HEK293 (cell line): ENCODE measurements at regions not wholly inside any gene's neighbourhood (a gene's known extent, or its start where the extent isn't known, plus 50 kb on each side); places are given as distances from the start of the nearest gene placed in this dataset.

ENCODE experiments used
- CTCF ChIA-PET: fragments of 350-600 bp; formaldehyde crosslinking; extraction: SDS; loops from one replicate; lab custom pipeline; 2021; ENCODE audit warnings: antibody characterized with exemption; lab: Yijun Ruan, JAX
- POLR2A ChIA-PET: fragments of 300-600 bp; formaldehyde crosslinking; extraction: SDS; loops from one replicate; lab custom pipeline; 2020; ENCODE audit warnings: antibody characterized with exemption, inconsistent platforms; lab: Yijun Ruan, JAX
- H3K27ac ChIP-seq: fragments of 200-500 bp; sonication (Bioruptor generic); 2 replicates; pipeline ENCODE4 v1.5.1; 2014; ENCODE audit warnings: low read depth, low read length, control low read depth, inconsistent platforms; ENCODE audit errors: extremely low read depth
- H3K36me3 ChIP-seq, 2 experiments: fragments of 200-500 bp in 1 of 2; sonication (Bioruptor generic) in 1 of 2; 1 replicate in 1 of 2; 2 replicates in 1 of 2; pipeline ENCODE4 v1.5.1; 2014 to 2017; ENCODE audit warnings: inconsistent platforms in 2 of 2, low read length in 2 of 2; ENCODE audit not compliant: control insufficient read depth in 2 of 2, insufficient read depth in 1 of 2
- H3K4me1 ChIP-seq: fragments of 200-500 bp; sonication (Bioruptor generic); 2 replicates; pipeline ENCODE4 v1.5.1; 2014; ENCODE audit warnings: mild to moderate bottlenecking, low read length, inconsistent platforms; ENCODE audit not compliant: control insufficient read depth, insufficient read depth
- H3K4me3 ChIP-seq: 2 replicates; pipeline ENCODE4 v1.5.1; 2011; ENCODE audit warnings: low read depth, mild to moderate bottlenecking, control low read depth, low read length, moderate library complexity
- H3K9me3 ChIP-seq: fragments of 200-500 bp; sonication (Bioruptor generic); 2 replicates; pipeline ENCODE4 v1.5.1; 2014; ENCODE audit warnings: low read depth, low read length, inconsistent platforms; ENCODE audit not compliant: control insufficient read depth, insufficient read depth
- MYNN ChIP-seq: fragments of 450-650 bp; formaldehyde crosslinking; IDR thresholded peaks from 2 replicates; pipeline ENCODE4 v1.5.1; 2016; ENCODE audit warnings: missing biosample characterization, missing genetic modification characterization, borderline replicate concordance
- REST ChIP-seq: fragments of 450-650 bp; formaldehyde crosslinking; IDR thresholded peaks from 2 replicates; pipeline ENCODE4 v1.5.1; 2016; ENCODE audit warnings: missing biosample characterization, missing genetic modification characterization
- SCRT1 ChIP-seq: fragments of 450-650 bp; formaldehyde crosslinking; IDR thresholded peaks from 2 replicates; pipeline ENCODE4 v1.5.1; 2016; ENCODE audit warnings: missing biosample characterization, missing genetic modification characterization, borderline replicate concordance
- SCRT2 ChIP-seq: fragments of 450-650 bp; formaldehyde crosslinking; IDR thresholded peaks from 2 replicates; pipeline ENCODE4 v1.5.1; 2016; ENCODE audit warnings: missing biosample characterization, missing genetic modification characterization
- ZBTB49 ChIP-seq: fragments of 450-650 bp; formaldehyde crosslinking; IDR thresholded peaks from 2 replicates; pipeline ENCODE4 v1.5.1; 2016; ENCODE audit warnings: missing biosample characterization, missing genetic modification characterization, low read depth
- ZBTB7A ChIP-seq: fragments of 450-650 bp; formaldehyde crosslinking; IDR thresholded peaks from 2 replicates; pipeline ENCODE4 v1.5.1; 2016; ENCODE audit warnings: low read depth, missing biosample characterization, missing genetic modification characterization
- ZBTB8A ChIP-seq: fragments of 450-650 bp; formaldehyde crosslinking; IDR thresholded peaks from 2 replicates; pipeline ENCODE4 v1.5.1; 2016; ENCODE audit warnings: missing biosample characterization, missing genetic modification characterization
- ZFHX2 ChIP-seq: fragments of 450-650 bp; formaldehyde crosslinking; conservative IDR thresholded peaks from 2 replicates; pipeline ENCODE4 v1.5.1; 2016; ENCODE audit warnings: missing biosample characterization, missing genetic modification characterization
- ZNF214 ChIP-seq: fragments of 450-650 bp; formaldehyde crosslinking; IDR thresholded peaks from 2 replicates; pipeline ENCODE4 v1.5.1; 2017; ENCODE audit warnings: missing biosample characterization, mild to moderate bottlenecking, missing genetic modification characterization, borderline replicate concordance
- ZNF248 ChIP-seq: fragments of 450-650 bp; formaldehyde crosslinking; IDR thresholded peaks from 2 replicates; pipeline ENCODE4 v1.5.1; 2017; ENCODE audit warnings: missing biosample characterization, missing genetic modification characterization
- ZNF274 ChIP-seq, 2 experiments: fragments of 200-500 bp in 1 of 2; fragments of 450-650 bp in 1 of 2; sonication (Bioruptor generic) in 1 of 2; formaldehyde crosslinking in 1 of 2; IDR thresholded peaks; 2 replicates each; pipeline versions ENCODE4 v1.5.1 to v1.6.1; 2014 to 2016; ENCODE audit warnings: borderline replicate concordance in 1 of 2, inconsistent platforms in 1 of 2, low read length in 1 of 2, missing biosample characterization in 1 of 2, missing genetic modification characterization in 1 of 2
- ZNF292 ChIP-seq: fragments of 450-650 bp; formaldehyde crosslinking; IDR thresholded peaks from 2 replicates; pipeline ENCODE4 v1.5.1; 2016; ENCODE audit warnings: low read depth, missing biosample characterization, missing genetic modification characterization, borderline replicate concordance
- ZNF341 ChIP-seq: fragments of 450-650 bp; formaldehyde crosslinking; IDR thresholded peaks from 2 replicates; pipeline ENCODE4; 2016; ENCODE audit warnings: low read depth, missing biosample characterization, missing genetic modification characterization
- ZNF404 ChIP-seq: fragments of 450-650 bp; formaldehyde crosslinking; IDR thresholded peaks from 2 replicates; pipeline ENCODE4 v1.5.1; 2017; ENCODE audit warnings: missing biosample characterization, missing genetic modification characterization
- ZNF433 ChIP-seq: fragments of 450-650 bp; formaldehyde crosslinking; IDR thresholded peaks from 2 replicates; pipeline ENCODE4 v1.5.1; 2016; ENCODE audit warnings: missing biosample characterization, missing genetic modification characterization, low read depth
- ZNF692 ChIP-seq: fragments of 450-650 bp; formaldehyde crosslinking; IDR thresholded peaks from 2 replicates; pipeline ENCODE4 v1.5.1; 2016; ENCODE audit warnings: missing biosample characterization, missing genetic modification characterization
- ZNF830 ChIP-seq: fragments of 450-650 bp; IDR thresholded peaks from 2 replicates; pipeline ENCODE4 v1.5.0; 2018; ENCODE audit warnings: missing biosample characterization, missing genetic modification characterization, low read depth, mild to moderate bottlenecking, moderate library complexity

DNA sequence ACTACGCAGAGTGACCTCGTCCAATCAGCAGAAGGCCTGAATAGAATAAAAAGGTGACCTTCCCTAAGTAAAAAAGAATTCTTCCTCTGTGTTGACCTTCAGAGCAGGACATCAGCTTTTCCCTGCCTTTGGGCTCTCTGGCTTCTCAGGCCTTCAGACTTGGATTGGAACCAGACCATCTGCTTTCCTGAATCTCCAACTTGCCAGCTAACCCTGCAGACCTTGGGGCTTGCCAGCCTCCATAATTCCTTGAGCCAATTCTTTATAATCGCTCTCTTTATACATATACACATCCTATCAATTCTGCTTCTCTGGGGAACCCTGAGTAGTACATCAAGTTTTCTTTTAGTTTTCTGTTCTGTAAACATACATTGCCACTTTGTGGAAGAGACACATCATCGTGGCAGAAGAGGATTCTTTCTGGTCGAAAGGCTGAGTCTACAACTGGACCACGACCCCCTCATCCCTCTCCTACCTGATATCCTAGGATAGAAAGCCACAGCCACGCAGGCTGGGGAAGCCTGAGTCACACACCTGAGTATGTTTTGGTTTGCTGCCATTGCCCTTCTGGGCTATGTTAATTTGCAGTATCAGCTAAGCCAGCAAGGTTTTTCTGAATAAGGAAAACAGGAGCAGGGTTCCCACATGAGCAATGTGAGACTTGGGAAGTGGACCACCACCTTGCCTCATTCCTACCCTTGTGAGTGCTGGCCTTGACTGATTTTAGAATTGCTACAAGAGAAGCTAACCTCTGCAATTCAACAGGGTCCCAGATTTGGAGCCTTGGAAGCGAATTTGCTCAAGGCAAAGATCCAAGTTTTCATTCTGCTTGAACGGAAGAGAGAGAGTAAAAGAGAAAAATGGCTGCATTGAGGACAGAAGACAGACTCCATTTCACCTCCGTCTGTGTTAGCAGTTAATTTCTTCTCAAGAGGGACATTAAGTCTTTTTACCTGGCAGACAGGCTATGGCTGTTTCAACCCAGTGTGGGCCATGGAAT lies 445.2 kb upstream of the FZD8 start:
- no peak overlapping the region for H3K4me3 ChIP-seq
- ChIA-PET POLR2A (no interaction called here), CTCF (no interaction called here)
- no peaks in the 10 kb centered on the region for H3K4me1 ChIP-seq
- H3K36me3 ChIP-seq = no peaks in the 10 kb centered on the region
- no peaks in the 10 kb centered on the region for H3K9me3 ChIP-seq
- TF ChIP-seq REST (tag by site-specific recombination) (no peak), ZBTB7A (tag by site-specific recombination) (no peak), ZBTB49 (no peak), ZNF404 (tag by site-specific recombination) (no peak), ZNF433 (no peak)
- H3K27ac ChIP-seq = no peak overlapping the region

GRCh38 chr10:36075196-36075595 lies 433.1 kb upstream of the FZD8 start:
- H3K36me3 ChIP-seq = no peaks in the 10 kb centered on the region
- TF ChIP-seq ZNF830 (tag by site-specific recombination) (no peak), ZNF692 (tag by site-specific recombination) (no peak), ZNF341 (tag by site-specific recombination) (no peak), ZBTB8A (tag by site-specific recombination) (no peak), ZNF292 (tag by site-specific recombination) (no peak), SCRT2 (tag by site-specific recombination) (no peak), ZNF274 (IDR thresholded peaks at IDR 0.05; ENCODE audit: low read length) (no peak), ZNF274 (tag by site-specific recombination; IDR thresholded peaks at IDR 0.05; ENCODE audit: borderline replicate concordance) (no peak), SCRT1 (tag by site-specific recombination) (no peak), MYNN (tag by site-specific recombination) (no peak), ZFHX2 (tag by site-specific recombination) (no peak), ZNF214 (tag by site-specific recombination) (no peak), ZNF248 (tag by site-specific recombination) (no peak)
- ChIA-PET CTCF (interaction anchor here (0.6 kb wide), 1 partner anchor 189 kb away, joined by 4 read pairs; no protein-coding TSS in a partner anchor), POLR2A (no interaction called here)
- H3K27ac ChIP-seq = no peak overlapping the region
- no peak overlapping the region for H3K4me3 ChIP-seq
- H3K9me3 ChIP-seq = no peaks in the 10 kb centered on the region
- H3K4me1 ChIP-seq = no peaks in the 10 kb centered on the region
